ENCODE measurements at regions not wholly inside any gene's neighbourhood (a gene's known extent, or its start where the extent isn't known, plus 50 kb on each side); places are given as distances from the start of the nearest gene placed in this dataset.

DNA sequence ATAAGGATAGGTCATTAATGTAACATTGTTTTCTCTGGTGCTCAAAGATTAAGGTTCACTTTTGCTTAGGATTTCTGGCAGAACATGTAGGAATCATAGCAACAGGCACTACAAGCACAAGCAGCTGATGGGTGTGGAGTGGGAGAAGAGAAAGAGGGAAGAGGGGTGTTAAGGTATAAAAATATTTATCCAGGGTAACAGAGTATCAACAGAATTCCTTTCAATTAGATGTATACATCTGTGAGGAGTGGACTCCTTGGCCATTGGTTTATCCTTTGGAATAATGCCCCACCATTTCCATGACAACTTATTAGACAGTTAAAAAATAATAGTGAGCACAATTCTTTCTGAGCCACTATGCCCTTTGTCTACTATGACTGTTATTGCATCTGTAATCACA lies 388.3 kb upstream of the DDHD1 start:
- TF ChIP-seq, protein P1, sequence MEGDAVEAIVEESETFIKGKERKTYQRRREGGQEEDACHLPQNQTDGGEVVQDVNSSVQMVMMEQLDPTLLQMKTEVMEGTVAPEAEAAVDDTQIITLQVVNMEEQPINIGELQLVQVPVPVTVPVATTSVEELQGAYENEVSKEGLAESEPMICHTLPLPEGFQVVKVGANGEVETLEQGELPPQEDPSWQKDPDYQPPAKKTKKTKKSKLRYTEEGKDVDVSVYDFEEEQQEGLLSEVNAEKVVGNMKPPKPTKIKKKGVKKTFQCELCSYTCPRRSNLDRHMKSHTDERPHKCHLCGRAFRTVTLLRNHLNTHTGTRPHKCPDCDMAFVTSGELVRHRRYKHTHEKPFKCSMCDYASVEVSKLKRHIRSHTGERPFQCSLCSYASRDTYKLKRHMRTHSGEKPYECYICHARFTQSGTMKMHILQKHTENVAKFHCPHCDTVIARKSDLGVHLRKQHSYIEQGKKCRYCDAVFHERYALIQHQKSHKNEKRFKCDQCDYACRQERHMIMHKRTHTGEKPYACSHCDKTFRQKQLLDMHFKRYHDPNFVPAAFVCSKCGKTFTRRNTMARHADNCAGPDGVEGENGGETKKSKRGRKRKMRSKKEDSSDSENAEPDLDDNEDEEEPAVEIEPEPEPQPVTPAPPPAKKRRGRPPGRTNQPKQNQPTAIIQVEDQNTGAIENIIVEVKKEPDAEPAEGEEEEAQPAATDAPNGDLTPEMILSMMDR (conservative IDR thresholded peaks at IDR 0.05): no peak
- no peak for TF ChIP-seq EZH2 (IDR thresholded peaks at IDR 0.05; ENCODE audit: low read depth)
